ENCODE measurements at regions not wholly inside any gene's neighbourhood (a gene's known extent, or its start where the extent isn't known, plus 50 kb on each side); places are given as distances from the start of the nearest gene placed in this dataset.
"Not testable (repeated sequence)": the region's sequence is repeated elsewhere in the genome, so short reads cannot be mapped to it uniquely, and the experiment has no call there.

GRCh38 chr4:149870008-149870407 is 54.4 kb upstream of the IQCM start:
- no peak for DNase-seq

GRCh38 chr4:149881744-149882143 is 66.1 kb upstream of the IQCM start:
- no peak for DNase-seq

DNA sequence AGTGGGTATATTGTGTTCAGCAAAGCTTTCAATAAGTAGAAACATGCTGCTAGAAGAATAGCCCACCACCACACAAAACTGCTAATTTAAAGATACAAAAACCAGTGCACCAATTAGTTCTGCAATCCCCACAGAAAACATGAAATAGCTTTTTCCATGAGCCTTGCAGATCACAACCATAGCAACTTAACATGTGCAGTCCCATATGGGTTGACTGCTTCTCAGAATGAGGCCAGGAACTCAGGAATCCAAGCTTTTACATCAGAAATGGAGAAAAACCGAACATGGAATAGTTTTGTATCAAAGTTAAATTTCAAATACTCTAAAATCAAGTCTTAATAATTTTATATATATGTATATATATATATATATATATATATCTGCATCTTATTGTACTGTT is 66.6 kb upstream of the IQCM start:
- DNase-seq, result no peak

DNA sequence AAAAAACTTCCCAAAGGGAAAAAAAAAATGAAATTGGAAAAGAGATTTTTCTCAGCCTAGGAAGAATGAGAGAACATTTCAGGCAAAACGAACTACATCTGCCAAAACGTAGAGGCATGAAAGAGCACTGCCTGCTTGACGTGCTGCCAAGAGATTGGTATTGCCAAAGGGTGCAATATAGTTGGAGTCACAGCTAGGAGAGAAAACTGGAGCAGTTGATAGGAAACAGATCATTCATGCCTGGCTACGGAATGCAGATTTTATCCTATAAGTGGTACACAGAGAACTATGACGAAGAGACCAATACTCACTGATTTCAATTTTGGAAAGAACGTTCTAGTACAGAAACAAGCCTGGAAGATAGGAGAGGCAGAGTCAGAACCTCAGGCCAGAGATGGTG is 68.4 kb upstream of the IQCM start:
- no peak for DNase-seq

DNA sequence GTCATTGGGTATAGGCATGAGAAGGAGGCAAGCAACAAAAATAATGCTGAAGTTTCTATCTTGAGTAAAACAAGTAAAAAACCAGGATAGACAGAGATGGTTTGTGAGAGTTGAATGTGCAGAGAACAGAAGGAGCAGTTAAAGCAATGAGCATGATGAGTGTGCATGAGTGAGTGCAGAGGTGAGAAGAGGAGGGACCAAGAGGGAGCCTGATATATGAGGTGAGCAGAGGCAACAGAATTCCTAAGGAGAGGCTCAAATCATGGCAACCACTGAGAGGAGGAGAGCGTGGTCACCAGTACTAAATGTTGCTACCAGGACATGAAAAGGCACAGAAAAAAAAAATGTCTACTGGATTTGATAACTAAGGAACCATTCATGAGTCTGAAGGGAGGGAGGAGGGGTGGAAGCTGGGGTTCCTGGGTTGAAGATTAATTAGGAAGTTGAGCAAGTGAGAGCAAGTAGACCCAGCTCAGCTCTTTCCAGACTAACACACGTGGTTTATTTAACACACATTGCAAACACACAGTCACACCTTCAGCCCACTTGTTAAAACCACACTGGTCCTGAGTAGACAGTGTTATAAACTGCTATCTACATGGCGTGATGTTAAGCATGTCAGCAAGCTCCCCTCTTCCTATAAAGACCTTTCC is 69.0 kb upstream of the IQCM start:
- no peak for DNase-seq

DNA sequence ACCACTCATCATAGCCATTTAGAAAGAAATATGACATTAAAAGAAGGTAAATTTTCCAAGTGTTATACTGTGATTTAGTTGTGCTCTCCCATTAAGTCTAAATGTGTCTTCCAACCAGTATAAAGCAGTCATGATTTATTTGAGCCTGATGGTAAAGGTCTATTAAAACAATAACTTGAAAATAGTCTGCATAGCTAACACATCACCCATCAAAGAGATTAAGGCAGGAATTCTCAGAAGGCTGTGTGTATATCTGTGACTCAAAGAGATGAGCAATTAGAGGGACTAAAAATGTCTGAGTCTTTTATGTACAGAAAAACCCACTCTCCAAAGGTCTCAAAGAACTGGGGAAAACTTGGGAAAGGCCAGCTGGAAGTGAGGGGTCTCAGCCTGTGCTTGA is 70.3 kb upstream of the IQCM start:
- no peak for DNase-seq

- DNase-seq, result no peak
These were observed 71.3 kb upstream of the IQCM start for GRCh38 chr4:149886786-149887490.

DNA sequence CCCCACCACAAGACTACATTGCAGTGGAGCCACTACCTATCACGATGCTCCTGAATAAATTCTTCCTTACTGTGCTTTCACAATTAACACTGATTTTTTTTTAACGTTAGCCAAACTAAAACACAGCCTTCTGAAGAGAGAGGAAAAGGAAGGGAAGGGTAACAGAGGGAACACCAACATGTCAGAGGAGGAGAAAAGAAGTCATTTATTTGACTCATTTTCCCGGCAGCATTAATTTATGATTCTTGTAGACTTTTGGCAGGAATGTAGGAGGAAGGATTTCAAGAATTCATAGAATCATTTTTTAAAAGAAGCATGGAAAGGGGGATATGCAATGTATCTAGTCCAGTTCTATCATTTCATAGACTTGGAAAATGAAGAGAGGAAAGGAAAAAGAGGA is 74.3 kb upstream of the IQCM start:
- no peak for DNase-seq

DNA sequence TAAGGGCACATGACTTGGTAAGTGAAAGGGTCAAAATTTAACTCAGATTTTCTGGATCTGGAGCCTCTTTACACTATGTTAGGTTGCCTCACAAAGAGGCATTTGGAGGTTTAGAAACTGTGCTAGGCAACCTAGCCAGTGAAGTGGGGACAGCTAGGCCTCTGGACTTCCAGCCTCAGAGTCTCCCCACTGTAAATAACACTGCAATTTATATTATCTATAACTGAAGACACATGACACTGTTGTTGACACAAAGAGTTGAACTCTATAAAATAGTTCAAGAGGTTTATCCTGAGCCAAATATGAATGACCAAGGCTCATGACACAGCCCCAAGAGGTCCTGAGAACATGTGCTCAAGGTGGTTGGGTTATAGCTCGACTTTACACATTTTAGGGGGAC is 74.9 kb upstream of the IQCM start:
- no peak for DNase-seq

GRCh38 chr4:149891426-149891825 is 75.8 kb upstream of the IQCM start:
- no peak for DNase-seq

GRCh38 chr4:149896432-149896831 is 80.8 kb upstream of the IQCM start:
- no peak for DNase-seq

GRCh38 chr4:149897783-149898182 is 82.1 kb upstream of the IQCM start:
- no peak for DNase-seq

DNA sequence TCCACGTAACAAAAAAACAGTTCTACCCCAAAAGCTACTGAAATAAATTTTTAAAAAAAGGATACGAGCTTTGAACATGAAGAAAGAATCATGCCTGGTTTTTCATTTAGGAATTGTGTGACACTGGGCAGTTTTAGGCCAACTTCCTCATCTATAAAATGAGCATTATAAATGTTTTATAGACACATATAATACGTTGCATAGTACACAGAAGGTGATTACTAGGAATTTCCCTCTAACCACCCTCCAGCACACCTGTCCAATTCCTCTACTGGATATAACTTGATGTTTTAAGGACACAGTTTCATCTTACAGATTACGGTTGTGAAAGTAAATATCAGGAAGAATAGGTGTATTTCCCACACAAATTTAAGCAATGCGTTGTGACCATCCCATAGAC is 85.5 kb upstream of the IQCM start:
- DNase-seq, result no peak

DNA sequence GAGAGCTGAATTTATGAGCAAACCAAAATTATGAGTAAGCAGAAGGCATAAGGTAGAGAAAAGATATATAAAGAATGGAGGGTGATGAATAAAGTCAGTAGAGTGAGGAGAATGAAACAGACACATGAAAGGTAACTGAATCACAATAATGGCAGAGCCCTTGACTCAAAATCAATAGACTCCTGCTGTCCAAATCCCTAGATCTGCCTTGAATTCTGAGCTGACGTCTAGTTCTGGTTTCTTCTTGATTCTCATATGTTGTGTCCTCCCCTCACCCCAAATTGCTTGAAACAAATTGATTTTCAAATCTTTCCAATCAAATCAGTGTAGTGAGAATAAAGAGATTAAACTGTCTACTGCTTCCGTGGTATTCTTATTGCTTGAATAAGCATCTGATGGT is 86.6 kb upstream of the IQCM start:
- DNase-seq, result no peak

GRCh38 chr4:149910177-149910576 is 94.5 kb upstream of the IQCM start:
- no peak for DNase-seq

DNA sequence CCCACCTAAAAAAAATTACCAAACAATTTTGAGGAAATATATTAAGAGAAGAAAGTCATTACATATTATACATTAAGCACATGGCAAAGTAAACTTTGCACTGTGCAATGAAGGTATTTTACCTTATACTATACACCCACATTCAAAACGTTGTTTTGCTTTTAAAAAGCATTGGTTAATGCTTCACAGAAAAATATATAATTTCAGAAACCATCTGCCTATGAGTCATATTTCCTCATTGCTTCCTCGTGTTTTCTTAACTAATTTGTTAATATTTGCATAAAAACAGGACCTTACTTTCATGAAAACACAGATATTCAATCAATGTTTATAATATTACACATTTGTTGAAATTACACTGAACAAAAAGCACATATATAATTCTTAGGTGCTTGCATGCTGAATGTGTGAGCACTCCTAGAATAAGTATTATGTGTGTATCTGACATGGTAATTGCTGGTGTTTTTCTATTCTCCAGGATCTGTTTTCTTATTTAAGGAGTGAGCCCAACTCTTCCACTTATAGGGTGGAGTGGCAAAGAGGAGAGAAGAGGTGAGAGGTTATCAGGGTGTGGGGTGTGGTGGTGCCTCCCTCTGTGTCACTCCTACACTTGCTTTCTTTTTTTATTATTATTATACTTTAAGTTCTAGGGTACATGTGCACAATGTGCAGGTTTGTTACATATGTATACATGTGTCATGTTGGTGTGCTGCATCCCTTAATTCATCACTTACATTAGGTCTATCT is 95.1 kb upstream of the IQCM start:
- DNase-seq, result no peak

- no peak for DNase-seq
These were observed 95.7 kb upstream of the IQCM start for GRCh38 chr4:149911354-149911753.

DNA sequence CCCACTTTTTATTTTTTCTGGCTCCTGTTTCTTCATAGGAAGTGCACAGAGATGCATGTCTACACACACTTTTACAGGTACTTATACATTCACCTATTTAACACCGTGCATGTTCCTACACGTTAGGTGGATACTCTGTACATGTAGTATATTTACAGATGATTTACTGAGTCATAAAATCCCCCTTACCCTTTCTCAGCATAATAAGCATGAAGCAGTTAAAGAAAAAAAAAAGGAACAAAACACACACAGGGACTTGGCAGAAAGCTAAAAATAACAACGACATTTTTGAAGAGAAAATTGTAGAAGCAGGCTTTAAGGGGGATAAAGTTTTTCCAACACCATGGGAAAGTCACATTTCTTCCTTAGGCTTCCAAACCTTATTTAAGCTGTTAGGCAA is 96.4 kb upstream of the IQCM start:
- DNase-seq, result no peak

DNA sequence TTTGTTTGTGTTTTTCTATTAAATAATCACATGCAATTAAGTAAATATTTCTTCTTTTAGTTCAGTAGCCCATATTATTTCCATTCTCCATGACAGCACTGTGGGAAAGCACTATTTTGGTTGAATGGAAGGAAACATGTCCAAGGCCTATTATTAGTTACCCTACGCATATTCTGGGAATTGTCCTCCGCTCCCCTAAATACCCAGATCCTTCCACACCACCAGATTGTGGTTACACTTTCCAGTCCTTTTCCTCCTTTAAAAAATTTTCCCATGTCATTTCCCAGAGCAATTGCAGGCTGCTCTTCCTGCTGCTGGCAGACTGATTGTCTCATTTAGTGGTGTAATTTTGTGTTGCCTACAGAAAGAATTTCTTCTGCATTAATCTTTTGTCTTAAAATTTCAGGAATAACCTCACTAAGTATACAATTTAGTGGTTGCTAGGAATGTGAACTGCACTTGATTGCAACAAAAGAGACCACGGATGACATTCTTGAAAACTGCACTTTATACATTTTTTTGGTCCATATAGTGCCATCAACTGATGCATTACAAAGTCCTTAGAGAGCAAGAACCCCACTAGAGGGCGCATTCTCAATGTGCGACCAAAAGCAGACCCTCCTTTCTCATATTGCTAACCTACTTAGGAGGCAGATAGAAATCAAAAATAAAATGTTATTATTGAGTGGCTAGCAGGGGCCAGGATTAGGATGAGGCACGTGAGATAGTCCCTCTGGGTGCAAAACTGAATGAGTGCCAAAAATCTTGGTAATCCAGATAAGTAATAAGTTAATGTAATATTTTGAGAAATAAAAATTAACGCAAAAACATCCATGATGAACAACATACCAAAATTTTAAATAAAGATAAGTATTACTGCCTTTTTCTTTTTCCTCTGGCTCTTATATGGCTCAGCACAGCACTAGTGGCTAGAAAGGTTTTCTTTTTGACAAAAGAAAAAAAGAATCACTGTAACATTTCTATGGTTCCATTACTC is 98.8 kb upstream of the IQCM start:
- DNase-seq, result no peak

GRCh38 chr4:149915735-149916134 is 100.1 kb upstream of the IQCM start:
- DNase-seq, result not testable (repeated sequence)

DNA sequence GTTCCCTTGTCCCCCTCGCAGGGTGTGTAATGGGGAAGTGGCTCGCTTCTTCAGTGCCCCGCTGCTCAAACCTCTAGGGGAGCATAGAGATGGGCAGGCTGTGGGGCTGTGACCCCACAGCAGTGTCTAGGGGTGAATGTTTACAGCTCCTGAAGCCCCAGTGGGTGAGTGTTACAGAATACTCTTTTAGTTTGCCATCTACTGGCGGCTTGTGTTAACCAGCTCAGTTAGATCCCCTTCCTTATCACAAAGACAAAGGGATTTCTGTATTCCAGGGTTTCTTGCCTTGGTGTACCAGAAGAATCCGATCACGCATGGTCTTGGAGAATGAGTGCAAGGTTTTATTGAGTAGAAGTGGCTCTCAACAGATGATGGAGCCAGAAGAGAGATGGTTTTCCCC is 108.1 kb upstream of the IQCM start:
- no peak for DNase-seq

DNA sequence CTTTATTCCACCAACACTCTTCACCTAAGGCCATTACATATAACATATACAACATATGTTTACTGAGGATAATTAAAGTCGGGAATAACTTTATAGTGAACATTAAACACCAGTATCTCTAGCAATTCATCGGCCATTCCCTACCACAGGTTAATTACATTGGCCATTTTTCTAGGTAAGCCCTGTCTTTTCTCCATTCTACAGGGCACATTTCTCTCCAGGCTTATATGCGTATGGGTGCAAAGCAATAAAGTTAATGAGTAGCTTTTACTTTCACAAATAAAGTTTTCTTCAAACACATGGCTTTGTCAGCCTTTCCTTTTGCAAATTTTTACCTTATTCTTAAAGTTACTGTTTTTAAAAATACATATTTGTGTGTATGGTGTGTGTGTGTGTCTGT is 111.9 kb upstream of the IQCM start:
- no peak for DNase-seq

DNA sequence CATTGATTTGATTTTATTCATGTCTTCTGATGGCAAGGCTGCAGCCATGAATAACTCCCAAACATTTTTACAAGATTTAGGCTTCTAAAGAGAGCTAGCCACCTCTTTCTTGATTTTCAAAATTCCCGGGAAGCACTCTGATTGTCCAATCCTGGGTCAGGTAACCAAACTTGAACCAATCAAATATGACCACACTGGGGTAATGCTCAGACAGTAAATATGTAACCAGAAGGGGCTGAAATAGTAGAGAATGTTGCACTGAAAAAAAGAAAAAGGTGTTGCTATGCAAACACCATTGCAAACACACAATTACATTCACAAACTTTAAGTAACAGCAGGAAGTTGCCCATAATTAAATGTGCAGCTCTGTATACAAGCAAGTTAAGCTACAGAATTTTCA is 112.9 kb upstream of the IQCM start:
- no peak for DNase-seq
